Stimulated activated CD8-positive, alpha-beta memory T cell treated with anti-CD3 and anti-CD28 coated beads, Interleukin-15, amount 100 ng/mL, for 48 hours (primary cell): ENCODE measurements at regions not wholly inside any gene's neighbourhood (a gene's known extent, or its start where the extent isn't known, plus 50 kb on each side); places are given as distances from the start of the nearest gene placed in this dataset.
"Not testable (repeated sequence)": the region's sequence is repeated elsewhere in the genome, so short reads cannot be mapped to it uniquely, and the experiment has no call there.

Experiments
- DNase-seq, 2 donors: peaks; one replicate each; pipeline ENCODE4 v3.0.0-alpha.2; 2020; ENCODE audit warnings: low read depth in 2 of 2

GRCh38 chr2:146413086-146413610 lies 1431.7 kb upstream of the ACVR2A start:
- DNase-seq = no peak

GRCh38 chr2:146412625-146413024 lies 1432.2 kb upstream of the ACVR2A start:
- DNase-seq = no peak

- DNase-seq = not testable (repeated sequence)
These were observed 1439.2 kb upstream of the ACVR2A start for GRCh38 chr2:146405402-146406309.

GRCh38 chr2:146403546-146404160 lies 1441.2 kb upstream of the ACVR2A start:
- DNase-seq = not testable (repeated sequence)

GRCh38 chr2:146392631-146393030 lies 1452.2 kb upstream of the ACVR2A start:
- DNase-seq = no peak

GRCh38 chr2:146392186-146392585 lies 1452.6 kb upstream of the ACVR2A start:
- DNase-seq = no peak

- no peak for DNase-seq
These were observed 1456.1 kb upstream of the ACVR2A start for GRCh38 chr2:146388757-146389156.

GRCh38 chr2:146386096-146386495 lies 1458.7 kb upstream of the ACVR2A start:
- DNase-seq = no peak

GRCh38 chr2:146385031-146385430 lies 1459.8 kb upstream of the ACVR2A start:
- DNase-seq = no peak

GRCh38 chr2:146376511-146377064 lies 1468.2 kb upstream of the ACVR2A start:
- no peak for DNase-seq

- no peak for DNase-seq
These were observed 1470.3 kb upstream of the ACVR2A start for GRCh38 chr2:146374505-146374904.

GRCh38 chr2:146371364-146371763 lies 1473.5 kb upstream of the ACVR2A start:
- not testable (repeated sequence) for DNase-seq

- DNase-seq = no peak
These were observed 1474.0 kb upstream of the ACVR2A start for GRCh38 chr2:146370826-146371225.

GRCh38 chr2:146366276-146366675 lies 1478.6 kb upstream of the ACVR2A start:
- no peak for DNase-seq

GRCh38 chr2:146365041-146365440 lies 1479.8 kb upstream of the ACVR2A start:
- no peak for DNase-seq

GRCh38 chr2:146363731-146364130 lies 1481.1 kb upstream of the ACVR2A start:
- DNase-seq = no peak

- no peak for DNase-seq
These were observed 1493.1 kb upstream of the ACVR2A start for GRCh38 chr2:146351689-146352088.

GRCh38 chr2:146349334-146349733 lies 1495.5 kb upstream of the ACVR2A start:
- DNase-seq = no peak

- no peak for DNase-seq
These were observed 1519.9 kb upstream of the ACVR2A start for GRCh38 chr2:146324951-146325350.

GRCh38 chr2:146323564-146323963 lies 1521.3 kb upstream of the ACVR2A start:
- DNase-seq = no peak

GRCh38 chr2:146321175-146321574 lies 1523.7 kb upstream of the ACVR2A start:
- DNase-seq = no peak

GRCh38 chr2:146317959-146318358 lies 1526.9 kb upstream of the ACVR2A start:
- no peak for DNase-seq

- DNase-seq = no peak
These were observed 1531.9 kb upstream of the ACVR2A start for GRCh38 chr2:146312899-146313298.
